Stromal cell of bone marrow (primary cell): ENCODE measurements at regions not wholly inside any gene's neighbourhood (a gene's known extent, or its start where the extent isn't known, plus 50 kb on each side); places are given as distances from the start of the nearest gene placed in this dataset.

Experiments used
- DNase-seq: peaks from one replicate; pipeline ENCODE4 v3.0.0-alpha.2; 2012; ENCODE audit warnings: low read depth

GRCh38 chr5:128667152-128667551, 129.1 kb upstream of the FBN2 start:
- DNase-seq = no peak

- no peak for DNase-seq
Observed at GRCh38 chr5:128667751-128668150, 129.7 kb upstream of the FBN2 start.

GRCh38 chr5:128668921-128669320, 130.9 kb upstream of the FBN2 start:
- DNase-seq = no peak

- no peak for DNase-seq
Observed at GRCh38 chr5:128669803-128670202, 131.8 kb upstream of the FBN2 start.

- DNase-seq = no peak
Observed at GRCh38 chr5:128671943-128672342, 133.9 kb upstream of the FBN2 start.

GRCh38 chr5:128673000-128673399, 135.0 kb upstream of the FBN2 start:
- DNase-seq = no peak

- no peak for DNase-seq
Observed at GRCh38 chr5:128673411-128673957, 135.4 kb upstream of the FBN2 start.

GRCh38 chr5:128673970-128674369, 135.9 kb upstream of the FBN2 start:
- DNase-seq = no peak

GRCh38 chr5:128674837-128675446, 136.9 kb upstream of the FBN2 start:
- DNase-seq = peak; percentile 11

GRCh38 chr5:128681096-128681495, 143.1 kb upstream of the FBN2 start:
- DNase-seq = no peak

GRCh38 chr5:128681764-128682592, 143.9 kb upstream of the FBN2 start:
- no peak for DNase-seq

GRCh38 chr5:128682669-128683068, 144.6 kb upstream of the FBN2 start:
- DNase-seq = no peak

GRCh38 chr5:128684961-128685360, 146.9 kb upstream of the FBN2 start:
- DNase-seq = no peak

GRCh38 chr5:128687930-128688329, 149.9 kb upstream of the FBN2 start:
- no peak for DNase-seq

GRCh38 chr5:128693764-128694163, 155.7 kb upstream of the FBN2 start:
- DNase-seq = no peak

- no peak for DNase-seq
Observed at GRCh38 chr5:128695791-128696530, 157.9 kb upstream of the FBN2 start.

- no peak for DNase-seq
Observed at GRCh38 chr5:128701301-128701700, 163.3 kb upstream of the FBN2 start.

- no peak for DNase-seq
Observed at GRCh38 chr5:128703322-128703721, 165.3 kb upstream of the FBN2 start.

GRCh38 chr5:128706269-128706668, 168.2 kb upstream of the FBN2 start:
- DNase-seq = no peak

GRCh38 chr5:128708841-128709240, 170.8 kb upstream of the FBN2 start:
- DNase-seq = no peak

GRCh38 chr5:128711216-128711615, 173.2 kb upstream of the FBN2 start:
- no peak for DNase-seq

- DNase-seq = no peak
Observed at GRCh38 chr5:128714551-128714950, 176.5 kb upstream of the FBN2 start.

GRCh38 chr5:128722551-128722950, 184.5 kb upstream of the FBN2 start:
- DNase-seq = no peak
